T follicular helper cell (primary cell): ENCODE measurements at regions not wholly inside any gene's neighbourhood (a gene's known extent, or its start where the extent isn't known, plus 50 kb on each side); places are given as distances from the start of the nearest gene placed in this dataset.
"Not testable (repeated sequence)": the region's sequence is repeated elsewhere in the genome, so short reads cannot be mapped to it uniquely, and the experiment has no call there.

ENCODE experiments used
- DNase-seq: peaks from one replicate; pipeline ENCODE4 v3.0.0-alpha.2; 2020; ENCODE audit warnings: low read depth

GRCh38 chr3:150328654-150329040 is 79.5 kb upstream of the TSC22D2 start:
- DNase-seq, result no peak

- DNase-seq, result no peak
Observed at GRCh38 chr3:150327678-150328653, 80.1 kb upstream of the TSC22D2 start.

GRCh38 chr3:150324788-150325187 is 83.3 kb upstream of the TSC22D2 start:
- no peak for DNase-seq

- DNase-seq, result no peak
Observed at GRCh38 chr3:150324245-150324644, 83.9 kb upstream of the TSC22D2 start.

GRCh38 chr3:150323770-150324169 is 84.3 kb upstream of the TSC22D2 start:
- no peak for DNase-seq

GRCh38 chr3:150323091-150323490 is 85.0 kb upstream of the TSC22D2 start:
- not testable (repeated sequence) for DNase-seq

- DNase-seq, result not testable (repeated sequence)
Observed at GRCh38 chr3:150320971-150321370, 87.1 kb upstream of the TSC22D2 start.

GRCh38 chr3:150319900-150320299 is 88.2 kb upstream of the TSC22D2 start:
- DNase-seq, result no peak

- no peak for DNase-seq
Observed at GRCh38 chr3:150317469-150317868, 90.6 kb upstream of the TSC22D2 start.

GRCh38 chr3:150315721-150316120 is 92.4 kb upstream of the TSC22D2 start:
- no peak for DNase-seq

GRCh38 chr3:150314248-150315004 is 93.7 kb upstream of the TSC22D2 start:
- no peak for DNase-seq

GRCh38 chr3:150312018-150312657 is 96.0 kb upstream of the TSC22D2 start:
- no peak for DNase-seq

GRCh38 chr3:150311156-150311555 is 96.9 kb upstream of the TSC22D2 start:
- no peak for DNase-seq

GRCh38 chr3:150309557-150309956 is 98.5 kb upstream of the TSC22D2 start:
- DNase-seq, result no peak

- no peak for DNase-seq
Observed at GRCh38 chr3:150309257-150309542, 98.9 kb upstream of the TSC22D2 start.

- no peak for DNase-seq
Observed at GRCh38 chr3:150308481-150309256, 99.4 kb upstream of the TSC22D2 start.

- no peak for DNase-seq
Observed at GRCh38 chr3:150308037-150308319, 100.1 kb upstream of the TSC22D2 start.

- no peak for DNase-seq
Observed at GRCh38 chr3:150307311-150308036, 100.6 kb upstream of the TSC22D2 start.

- DNase-seq, result no peak
Observed at GRCh38 chr3:150306906-150307305, 101.2 kb upstream of the TSC22D2 start.

GRCh38 chr3:150306083-150306482 is 102.0 kb upstream of the TSC22D2 start:
- no peak for DNase-seq

- DNase-seq, result no peak
Observed at GRCh38 chr3:150303768-150304167, 104.3 kb upstream of the TSC22D2 start.
